HCT116 (cell line): ENCODE measurements at regions not wholly inside any gene's neighbourhood (a gene's known extent, or its start where the extent isn't known, plus 50 kb on each side); places are given as distances from the start of the nearest gene placed in this dataset.

ENCODE experiments used
- ATAC-seq: fragments of 200-7000 bp; cut with Tn5 transposase; 2 replicates; pipeline ENCODE4 v1.9.1; 2020; ENCODE audit warnings: mild to moderate bottlenecking, moderate library complexity
- BruUV-seq: library from RNA; stranded (reverse); fragments of 400-500 nt; replicated peaks from 2 replicates; lab custom pipeline; 2021; lab: Mats Ljungman, UMichigan
- CTCF ChIA-PET: fragments of 300-600 bp; sonication (Branson Sonifier 250); formaldehyde crosslinking; loops from one replicate; lab custom pipeline; 2021; ENCODE audit warnings: antibody characterized with exemption; lab: Charles Lee
- POLR2A ChIA-PET: fragments of 300-600, 350-600 bp; sonication (Branson Sonifier 250); formaldehyde crosslinking; loops from one replicate; lab custom pipeline; 2021; ENCODE audit warnings: antibody characterized with exemption; lab: Charles Lee
- RAD21 ChIA-PET, 2 experiments: fragments of 300-600 bp; sonication (Branson Sonifier 250); formaldehyde crosslinking; loops; one replicate each; lab custom pipeline; 2023; ENCODE audit warnings: low total read pairs in 2 of 2; ENCODE audit not compliant: uncharacterized antibody in 2 of 2, unreplicated experiment in 2 of 2, low non-redundant PET in 1 of 2; lab: Charles Lee
- DNase-seq: peaks from one replicate; pipeline ENCODE4 v3.0.0-alpha.2; 2010; ENCODE audit warnings: low read depth, low spot score
- H2AFZ ChIP-seq: fragments of 200-600 bp; shearing (Covaris generic), sonication (generic); 2 replicates; pipeline ENCODE4 v1.6.1; 2017; ENCODE audit warnings: low read depth, mixed run types, mixed read lengths, antibody characterized with exemption, low read length; ENCODE audit not compliant: poor library complexity, severe bottlenecking
- H3K27ac ChIP-seq: 2 replicates; pipeline ENCODE4 v1.5.1; 2012; ENCODE audit warnings: low read depth, low read length
- H3K27me3 ChIP-seq: fragments of 200-600 bp; sonication (generic); 2 replicates; pipeline ENCODE4 v1.6.1; 2016; ENCODE audit warnings: mixed run types, low read length, mixed read lengths; ENCODE audit not compliant: insufficient read depth
- H3K36me3 ChIP-seq, 2 experiments: fragments of 200-500 bp in 1 of 2; fragments of 200-600 bp in 1 of 2; sonication (Bioruptor generic) in 1 of 2; sonication (generic) in 1 of 2; 2 replicates each; pipeline versions ENCODE4 v1.5.1 to v1.6.1; 2014 to 2016; ENCODE audit warnings: low read length in 2 of 2, inconsistent platforms in 1 of 2, mixed read lengths in 1 of 2, mixed run types in 1 of 2; ENCODE audit not compliant: insufficient read depth in 2 of 2, control insufficient read depth in 1 of 2
- H3K4me1 ChIP-seq, 2 experiments: fragments of 200-600 bp in 1 of 2; sonication (generic) in 1 of 2; 2 replicates each; pipeline versions ENCODE4 v1.5.1 to v1.6.1; 2012 to 2017; ENCODE audit warnings: low read length in 2 of 2, inconsistent platforms in 1 of 2, mild to moderate bottlenecking in 1 of 2, mixed read lengths in 1 of 2, mixed run types in 1 of 2, moderate library complexity in 1 of 2; ENCODE audit not compliant: insufficient read depth in 2 of 2, control insufficient read depth in 1 of 2
- H3K4me2 ChIP-seq: fragments of 200-600 bp; sonication (generic); 2 replicates; pipeline ENCODE4 v1.6.1; 2017; ENCODE audit warnings: mixed run types, low read length, mixed read lengths
- H3K4me3 ChIP-seq, 2 experiments: fragments of 200-600 bp in 1 of 2; sonication (generic) in 1 of 2; replicated peaks in 1 of 2; 2 replicates each; pipeline ENCODE4 v1.5.1; 2011 to 2016; ENCODE audit warnings: low read length in 2 of 2, control low read depth in 1 of 2, low read depth in 1 of 2, mild to moderate bottlenecking in 1 of 2, mixed read lengths in 1 of 2, mixed run types in 1 of 2
- H3K79me2 ChIP-seq: fragments of 200-600 bp; sonication (generic); 2 replicates; pipeline ENCODE4 v1.6.1; 2017; ENCODE audit warnings: mild to moderate bottlenecking, mixed run types, low read length, moderate library complexity, mixed read lengths; ENCODE audit not compliant: insufficient read depth
- H3K9ac ChIP-seq: fragments of 200-600 bp; sonication (generic); 2 replicates; pipeline ENCODE4 v1.6.1; 2016; ENCODE audit warnings: low read length, mixed read lengths
- H3K9me2 ChIP-seq: fragments of 200-600 bp; sonication (generic), shearing (Covaris generic); 2 replicates; pipeline ENCODE4 v1.6.1; 2017; ENCODE audit warnings: mixed run types, mild to moderate bottlenecking, moderate library complexity; ENCODE audit not compliant: insufficient read depth
- H3K9me3 ChIP-seq, 2 experiments: fragments of 200-500 bp in 1 of 2; fragments of 200-600 bp in 1 of 2; sonication (Bioruptor generic) in 1 of 2; sonication (generic) in 1 of 2; 2 replicates each; pipeline ENCODE4 v1.6.1; 2014 to 2017; ENCODE audit warnings: low read length in 2 of 2, mixed read lengths in 2 of 2, inconsistent platforms in 1 of 2, low read depth in 1 of 2, mild to moderate bottlenecking in 1 of 2, mixed run types in 1 of 2, moderate library complexity in 1 of 2; ENCODE audit not compliant: control insufficient read depth in 1 of 2, insufficient read depth in 1 of 2
- H4K20me1 ChIP-seq: fragments of 200-600 bp; sonication (generic), shearing (Covaris generic); 2 replicates; pipeline ENCODE4 v1.6.1; 2017; ENCODE audit warnings: mixed run types, mild to moderate bottlenecking, moderate library complexity; ENCODE audit not compliant: insufficient read depth
- FOSL1 ChIP-seq: IDR thresholded peaks from 2 replicates; pipeline ENCODE4 v1.6.1; 2012; ENCODE audit warnings: low read depth
- MAX ChIP-seq: IDR thresholded peaks from 2 replicates; pipeline ENCODE4 v1.6.1; 2012
- POLR2A ChIP-seq: IDR thresholded peaks from 2 replicates; pipeline ENCODE4 v1.7.0; 2011; ENCODE audit warnings: borderline replicate concordance; ENCODE audit not compliant: insufficient read depth, insufficient read length; ENCODE audit errors: extremely low read depth
- REST ChIP-seq: IDR thresholded peaks from 2 replicates; pipeline ENCODE4 v1.6.1; 2012; ENCODE audit warnings: low read depth
- intact Hi-C: fragments of 100-400 bp; cut with micrococcal nuclease; formaldehyde crosslinking; loops from 2 replicates; pipeline ENCODE4 v1.10.0; 2022

GRCh38 chr6:66555082-66555481 is 848.1 kb upstream of the EYS start (continued):
- no peak for TF ChIP-seq FOSL1

GRCh38 chr6:66553441-66553840 is 846.4 kb upstream of the EYS start:
- no peak overlapping the region for H3K27ac ChIP-seq
- ChIA-PET CTCF (no interaction called here), POLR2A (no interaction called here), RAD21 (no interaction called here)
- peaks cover 5% of the 10 kb centered on the region in 2 experiments; a peak in 2 of 4 replicates for H3K9me3 ChIP-seq
- no peaks in the 10 kb centered on the region for H3K27me3 ChIP-seq
- H3K79me2 ChIP-seq, result no peaks in the 10 kb centered on the region
- no peak overlapping the region for H3K4me2 ChIP-seq
- H3K9ac ChIP-seq, result no peak overlapping the region
- TF ChIP-seq POLR2A (no peak), MAX (no peak), REST (no peak)
- DNase-seq (no peak), ATAC-seq (no peak)
- no TSS peak for BruUV-seq
- no peaks in the 10 kb centered on the region for H4K20me1 ChIP-seq
- intact Hi-C loops, result no loop called here
- H3K9me2 ChIP-seq, result no peaks in the 10 kb centered on the region
- H2AFZ ChIP-seq, result no peak overlapping the region
- no peaks in the 10 kb centered on the region for H3K36me3 ChIP-seq
- H3K4me3 ChIP-seq, result no peak overlapping the region
- no peaks in the 10 kb centered on the region for H3K4me1 ChIP-seq
